GM23248 (cell line): ENCODE measurements at regions not wholly inside any gene's neighbourhood (a gene's known extent, or its start where the extent isn't known, plus 50 kb on each side); places are given as distances from the start of the nearest gene placed in this dataset.

Source experiments
- DNase-seq: peaks from one replicate; pipeline ENCODE4 v3.0.0-alpha.2; 2015
- H2AFZ ChIP-seq: fragments of 200-600 bp; sonication (generic); 2 replicates; pipeline ENCODE4 v1.6.1; 2016; ENCODE audit warnings: antibody characterized with exemption
- H3F3A ChIP-seq: fragments of 200-600 bp; sonication (generic); 2 replicates; pipeline ENCODE4 v1.6.1; 2016; ENCODE audit warnings: mild to moderate bottlenecking, antibody characterized with exemption, mixed run types; ENCODE audit not compliant: insufficient read depth
- H3K27ac ChIP-seq: fragments of 200-600 bp; sonication (generic); 2 replicates; pipeline ENCODE4 v1.5.1; 2016; ENCODE audit warnings: mild to moderate bottlenecking
- H3K27me3 ChIP-seq: fragments of 200-600 bp; sonication (generic); replicated peaks from 2 replicates; pipeline ENCODE4 v1.6.1; 2016; ENCODE audit warnings: mild to moderate bottlenecking; ENCODE audit not compliant: insufficient read depth
- H3K36me3 ChIP-seq: fragments of 200-600 bp; sonication (generic); 2 replicates; pipeline ENCODE4 v1.6.1; 2016; ENCODE audit warnings: low read depth, mild to moderate bottlenecking
- H3K4me1 ChIP-seq: fragments of 200-600 bp; sonication (generic); 2 replicates; pipeline ENCODE4 v1.6.1; 2016; ENCODE audit warnings: mild to moderate bottlenecking; ENCODE audit not compliant: insufficient read depth
- H3K4me2 ChIP-seq: fragments of 200-600 bp; sonication (generic); one replicate; pipeline ENCODE4 v1.6.1; 2016; ENCODE audit warnings: mild to moderate bottlenecking; ENCODE audit not compliant: unreplicated experiment
- H3K4me3 ChIP-seq: fragments of 200-600 bp; sonication (generic); 2 replicates; pipeline ENCODE4 v1.5.1; 2016; ENCODE audit warnings: mild to moderate bottlenecking
- H3K79me2 ChIP-seq: fragments of 200-600 bp; sonication (generic); 2 replicates; pipeline ENCODE4 v1.6.1; 2016; ENCODE audit warnings: mild to moderate bottlenecking; ENCODE audit not compliant: insufficient read depth
- H3K9ac ChIP-seq: fragments of 200-600 bp; sonication (generic); 2 replicates; pipeline ENCODE4 v1.6.1; 2016; ENCODE audit warnings: mild to moderate bottlenecking
- H3K9me2 ChIP-seq: fragments of 200-600 bp; sonication (generic); 2 replicates; pipeline ENCODE4 v1.6.1; 2016; ENCODE audit warnings: mixed run types, mild to moderate bottlenecking, moderate library complexity; ENCODE audit not compliant: insufficient read depth
- H3K9me3 ChIP-seq: fragments of 200-600 bp; sonication (generic); one replicate; pipeline ENCODE4 v1.6.1; 2017; ENCODE audit warnings: low read depth
- H4K20me1 ChIP-seq: fragments of 200-600 bp; sonication (generic); 2 replicates; pipeline ENCODE4 v1.6.0; 2016; ENCODE audit not compliant: insufficient read depth
- EZH2 ChIP-seq: fragments of 200-600 bp; sonication (generic); IDR thresholded peaks from 2 replicates; pipeline ENCODE4 v1.6.1; 2018; ENCODE audit warnings: antibody characterized with exemption, mild to moderate bottlenecking; ENCODE audit not compliant: insufficient read depth, poor library complexity, severe bottlenecking
- EZH2phosphoT487 ChIP-seq: fragments of 200-600 bp; sonication (generic); IDR thresholded peaks from 2 replicates; pipeline ENCODE4 v1.6.1; 2018; ENCODE audit warnings: antibody characterized with exemption, moderate library complexity, mild to moderate bottlenecking, low read depth; ENCODE audit not compliant: insufficient read depth
- WGBS, 2 experiments: methylation state at CpG; one replicate each; pipeline ENCODE4 v1.1.6; 2015 to 2017; ENCODE audit warnings: low lambda C conversion rate in 2 of 2, low coverage in 1 of 2; ENCODE audit errors: missing lambda C conversion rate in 2 of 2; 5-methylcytosine and 5-hydroxymethylcytosine counted together
- in situ Hi-C: fragments of 300-500 bp; cut with MboI; formaldehyde crosslinking; loops from 2 replicates; pipeline ENCODE4 v1.15.0; 2020

- H3K4me3 ChIP-seq: no peak overlapping the region
- no peak overlapping the region for H3K27ac ChIP-seq
- no peak overlapping the region for H3K9ac ChIP-seq
- H2AFZ ChIP-seq: no peak overlapping the region
- no peaks in the 10 kb centered on the region for H3K4me1 ChIP-seq
- no peaks in the 10 kb centered on the region for H3K27me3 ChIP-seq
- in situ Hi-C loops: no loop called here
- H3K36me3 ChIP-seq: no peaks in the 10 kb centered on the region
- no peaks in the 10 kb centered on the region for H3K79me2 ChIP-seq
- TF ChIP-seq EZH2: no peak
- no peak for TF ChIP-seq EZH2phosphoT487
- H3F3A ChIP-seq: no peaks in the 10 kb centered on the region
- 24 to 26% methylated on average over 1 of the region's 1 CpG for WGBS, 2 experiments
- H3K9me2 ChIP-seq: no peaks in the 10 kb centered on the region
- H3K9me3 ChIP-seq: no peaks in the 10 kb centered on the region
- no peak overlapping the region for H3K4me2 ChIP-seq
- no peaks in the 10 kb centered on the region for H4K20me1 ChIP-seq
- no peak for DNase-seq
Measured at GRCh38 chr6:115675443-115675842, 385.2 kb downstream of the FRK start.

GRCh38 chr6:115668781-115669180, 391.9 kb downstream of the FRK start:
- Histone ChIP-seq H2AFZ (no peak overlapping the region), H3F3A (no peaks in the 10 kb centered on the region), H3K4me2 (no peak overlapping the region), H3K27ac (no peak overlapping the region), H3K4me1 (no peaks in the 10 kb centered on the region), H3K79me2 (no peaks in the 10 kb centered on the region), H3K9me3 (no peaks in the 10 kb centered on the region), H3K4me3 (no peak overlapping the region), H3K36me3 (no peaks in the 10 kb centered on the region), H3K27me3 (no peaks in the 10 kb centered on the region), H3K9ac (no peak overlapping the region), H4K20me1 (no peaks in the 10 kb centered on the region), H3K9me2 (no peaks in the 10 kb centered on the region)
- in situ Hi-C loops: no loop called here
- 4 to 8% methylated on average over 1 of the region's 1 CpG for WGBS, 2 experiments
- TF ChIP-seq EZH2 (no peak), EZH2phosphoT487 (no peak)
- no peak for DNase-seq

- H3K4me3 ChIP-seq: no peak overlapping the region
- H3K4me1 ChIP-seq: no peaks in the 10 kb centered on the region
- H3K27me3 ChIP-seq: no peaks in the 10 kb centered on the region
- H3K9ac ChIP-seq: no peak overlapping the region
- H3K36me3 ChIP-seq: no peaks in the 10 kb centered on the region
- no peak for DNase-seq
- no peaks in the 10 kb centered on the region for H3K9me3 ChIP-seq
- in situ Hi-C loops: no loop called here
- no peaks in the 10 kb centered on the region for H3K9me2 ChIP-seq
- no peaks in the 10 kb centered on the region for H3K79me2 ChIP-seq
- no peak overlapping the region for H2AFZ ChIP-seq
- H3K4me2 ChIP-seq: no peak overlapping the region
- H3K27ac ChIP-seq: no peak overlapping the region
- H4K20me1 ChIP-seq: no peaks in the 10 kb centered on the region
- no peak for TF ChIP-seq EZH2phosphoT487
- no peaks in the 10 kb centered on the region for H3F3A ChIP-seq
Measured at GRCh38 chr6:115668211-115668610, 392.5 kb downstream of the FRK start.

- TF ChIP-seq EZH2 (no peak), EZH2phosphoT487 (no peak)
- H3K9me2 ChIP-seq: no peaks in the 10 kb centered on the region
- H3K9ac ChIP-seq: no peak overlapping the region
Measured at GRCh38 chr6:115667478-115668026, 393.1 kb downstream of the FRK start.

GRCh38 chr6:115666997-115667396, 393.7 kb downstream of the FRK start:
- Histone ChIP-seq H3K9me2 (no peaks in the 10 kb centered on the region), H3K4me2 (no peak overlapping the region), H3K9me3 (no peaks in the 10 kb centered on the region), H3K36me3 (no peaks in the 10 kb centered on the region), H3K27ac (no peak overlapping the region), H3K79me2 (no peaks in the 10 kb centered on the region), H3K9ac (no peak overlapping the region), H4K20me1 (no peaks in the 10 kb centered on the region), H2AFZ (no peak overlapping the region), H3F3A (no peaks in the 10 kb centered on the region), H3K27me3 (no peaks in the 10 kb centered on the region), H3K4me3 (no peak overlapping the region), H3K4me1 (no peaks in the 10 kb centered on the region)
- WGBS, 2 experiments: 28 to 39% methylated on average over 2 of the region's 2 CpGs
- TF ChIP-seq EZH2phosphoT487: no peak
- no peak for TF ChIP-seq EZH2
- DNase-seq: no peak
- in situ Hi-C loops: no loop called here

More at GRCh38 chr6:115667478-115668026, 393.1 kb downstream of the FRK start:
- no peaks in the 10 kb centered on the region for H3K79me2 ChIP-seq
- no peak overlapping the region for H3K4me3 ChIP-seq
- no peaks in the 10 kb centered on the region for H4K20me1 ChIP-seq
- 35 to 44% methylated on average over 8 of the region's 8 CpGs for WGBS, 2 experiments
- no peak overlapping the region for H3K27ac ChIP-seq
- H3K27me3 ChIP-seq: no peaks in the 10 kb centered on the region
- no peak overlapping the region for H2AFZ ChIP-seq
- no peak for DNase-seq
- no peaks in the 10 kb centered on the region for H3F3A ChIP-seq
- H3K36me3 ChIP-seq: no peaks in the 10 kb centered on the region
- no peaks in the 10 kb centered on the region for H3K9me3 ChIP-seq
- no peaks in the 10 kb centered on the region for H3K4me1 ChIP-seq
- H3K4me2 ChIP-seq: no peak overlapping the region
- in situ Hi-C loops: no loop called here
